VCaP (cell line): ENCODE measurements at regions not wholly inside any gene's neighbourhood (a gene's known extent, or its start where the extent isn't known, plus 50 kb on each side); places are given as distances from the start of the nearest gene placed in this dataset.

Experiments
- H3K27ac ChIP-seq: fragments of 450-650 bp; 2 replicates; pipeline ENCODE4 v1.5.1; 2017
- CTCF ChIP-seq: fragments of 450-650 bp; conservative IDR thresholded peaks from 2 replicates; pipeline ENCODE4 v1.5.1; 2017; ENCODE audit warnings: mild to moderate bottlenecking, moderate library complexity

- H3K27ac ChIP-seq: no peak overlapping the region
- no peak for TF ChIP-seq CTCF
Observed at GRCh38 chr10:6726924-6727323, 146.8 kb upstream of the PRKCQ start.

DNA sequence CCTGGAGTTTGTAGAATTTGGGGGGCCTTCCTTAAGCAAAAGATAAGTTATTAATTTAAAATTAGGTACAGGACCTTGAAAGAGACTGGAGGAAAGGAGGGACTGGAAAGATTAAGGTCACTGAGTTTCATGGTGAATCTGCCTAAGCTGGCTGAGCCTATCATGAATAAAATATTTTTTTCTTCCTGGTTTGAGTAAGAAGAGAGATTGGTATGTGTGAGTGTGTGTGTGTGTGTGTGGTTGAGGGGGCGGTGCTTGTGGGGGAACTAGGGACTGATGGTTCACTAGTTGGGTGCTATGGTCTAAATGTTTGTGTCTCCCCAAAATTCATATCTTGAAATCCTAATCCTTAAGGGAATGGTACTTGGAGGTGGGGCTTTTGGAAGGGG lies 142.5 kb upstream of the PRKCQ start:
- no peak for TF ChIP-seq CTCF
- no peak overlapping the region for H3K27ac ChIP-seq

GRCh38 chr10:6721964-6722615 lies 142.0 kb upstream of the PRKCQ start:
- TF ChIP-seq CTCF: no peak
- no peak overlapping the region for H3K27ac ChIP-seq

- H3K27ac ChIP-seq: no peak overlapping the region
Observed at GRCh38 chr10:6721480-6721879, 141.4 kb upstream of the PRKCQ start.

DNA sequence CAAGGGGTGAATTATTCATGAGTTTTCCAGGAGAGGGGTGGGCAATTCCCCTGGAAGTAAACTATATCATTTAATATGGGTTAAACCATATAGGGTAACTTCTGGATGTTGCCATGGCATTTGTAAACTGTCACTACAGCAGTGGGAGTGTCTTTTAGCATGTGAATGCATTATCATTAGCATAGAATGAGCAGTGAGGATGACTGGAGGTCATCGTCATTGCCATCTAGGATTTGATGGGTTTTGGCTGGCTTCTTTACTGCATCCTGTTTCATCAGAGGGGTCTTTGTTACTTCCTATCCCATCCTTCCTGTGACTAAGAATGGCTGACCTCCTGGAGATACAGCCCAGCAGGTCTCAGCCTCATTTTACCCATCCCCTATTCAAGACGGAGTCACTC lies 139.5 kb upstream of the PRKCQ start:
- no peak for TF ChIP-seq CTCF
- no peak overlapping the region for H3K27ac ChIP-seq

More at GRCh38 chr10:6721480-6721879, 141.4 kb upstream of the PRKCQ start:
- no peak for TF ChIP-seq CTCF

GRCh38 chr10:6718550-6718949 lies 138.5 kb upstream of the PRKCQ start:
- no peak for TF ChIP-seq CTCF
- no peak overlapping the region for H3K27ac ChIP-seq

- TF ChIP-seq CTCF: no peak
- H3K27ac ChIP-seq: no peak overlapping the region
Observed at GRCh38 chr10:6716516-6716915, 136.4 kb upstream of the PRKCQ start.
